ENCODE measurements at regions not wholly inside any gene's neighbourhood (a gene's known extent, or its start where the extent isn't known, plus 50 kb on each side); places are given as distances from the start of the nearest gene placed in this dataset.
"Not testable (repeated sequence)": the region's sequence is repeated elsewhere in the genome, so short reads cannot be mapped to it uniquely, and the experiment has no call there.

DNA sequence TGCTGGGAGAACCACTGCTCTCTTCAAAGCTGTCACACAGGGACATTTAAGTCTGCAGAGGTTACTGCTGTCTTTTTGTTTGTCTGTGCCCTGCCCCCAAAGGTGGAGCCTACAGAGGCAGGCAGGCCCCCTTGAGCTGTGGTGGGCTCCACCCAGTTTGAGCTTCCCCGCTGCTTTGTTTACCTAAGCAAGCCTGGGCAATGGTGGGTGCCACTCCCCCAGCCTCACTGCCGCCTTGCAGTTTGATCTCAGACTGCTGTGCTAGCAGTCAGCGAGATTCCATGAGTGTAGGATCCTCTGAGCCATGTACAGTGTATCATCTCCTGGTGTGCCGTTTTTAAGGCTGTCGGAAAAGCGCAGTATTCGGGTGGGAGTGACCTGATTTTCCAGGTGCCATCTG, 784.0 kb downstream of the LUZP2 start:
- TF ChIP-seq, protein P1, sequence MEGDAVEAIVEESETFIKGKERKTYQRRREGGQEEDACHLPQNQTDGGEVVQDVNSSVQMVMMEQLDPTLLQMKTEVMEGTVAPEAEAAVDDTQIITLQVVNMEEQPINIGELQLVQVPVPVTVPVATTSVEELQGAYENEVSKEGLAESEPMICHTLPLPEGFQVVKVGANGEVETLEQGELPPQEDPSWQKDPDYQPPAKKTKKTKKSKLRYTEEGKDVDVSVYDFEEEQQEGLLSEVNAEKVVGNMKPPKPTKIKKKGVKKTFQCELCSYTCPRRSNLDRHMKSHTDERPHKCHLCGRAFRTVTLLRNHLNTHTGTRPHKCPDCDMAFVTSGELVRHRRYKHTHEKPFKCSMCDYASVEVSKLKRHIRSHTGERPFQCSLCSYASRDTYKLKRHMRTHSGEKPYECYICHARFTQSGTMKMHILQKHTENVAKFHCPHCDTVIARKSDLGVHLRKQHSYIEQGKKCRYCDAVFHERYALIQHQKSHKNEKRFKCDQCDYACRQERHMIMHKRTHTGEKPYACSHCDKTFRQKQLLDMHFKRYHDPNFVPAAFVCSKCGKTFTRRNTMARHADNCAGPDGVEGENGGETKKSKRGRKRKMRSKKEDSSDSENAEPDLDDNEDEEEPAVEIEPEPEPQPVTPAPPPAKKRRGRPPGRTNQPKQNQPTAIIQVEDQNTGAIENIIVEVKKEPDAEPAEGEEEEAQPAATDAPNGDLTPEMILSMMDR (IDR thresholded peaks at IDR 0.05) = not testable (repeated sequence)
- TF ChIP-seq POLR2A (IDR thresholded peaks at IDR 0.05) = not testable (repeated sequence)
